ENCODE measurements at regions not wholly inside any gene's neighbourhood (a gene's known extent, or its start where the extent isn't known, plus 50 kb on each side); places are given as distances from the start of the nearest gene placed in this dataset.
"Not testable (repeated sequence)": the region's sequence is repeated elsewhere in the genome, so short reads cannot be mapped to it uniquely, and the experiment has no call there.

DNA sequence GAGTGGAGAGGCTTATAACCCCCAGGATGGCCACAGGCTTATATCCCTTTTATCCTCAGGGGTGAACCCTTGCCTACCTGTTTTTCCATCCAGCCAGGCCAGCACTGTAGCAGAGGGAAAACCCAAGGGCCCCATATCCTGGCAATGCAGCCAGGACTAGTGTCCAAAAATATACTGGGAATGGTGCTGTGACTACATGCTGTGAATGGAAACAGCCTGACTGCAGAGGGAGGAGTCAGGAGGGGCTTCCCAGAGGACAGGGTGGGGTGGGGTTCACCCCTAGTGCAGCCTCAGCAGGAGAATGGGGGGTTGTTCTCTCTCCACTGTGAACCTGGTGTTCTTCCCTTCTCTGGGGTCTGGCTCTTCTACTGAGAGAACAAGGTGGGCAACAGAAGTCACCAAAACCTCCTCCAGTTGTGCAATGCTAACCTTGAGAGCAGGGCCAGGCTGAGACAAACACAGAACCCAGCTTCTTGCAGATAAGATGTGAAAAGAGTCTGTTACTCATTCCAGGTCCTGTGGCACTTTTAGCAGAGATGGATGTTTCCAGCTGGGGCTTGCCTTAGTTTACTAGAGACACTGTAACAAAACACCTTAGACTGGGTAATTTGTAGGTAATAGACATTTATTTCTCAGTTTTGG is 198.2 kb upstream of the PLGLB2 start:
- TF ChIP-seq EZH2 (IDR thresholded peaks at IDR 0.05; ENCODE audit: insufficient read depth, poor library complexity, severe bottlenecking); EZH2phosphoT487 (IDR thresholded peaks at IDR 0.05; ENCODE audit: insufficient read depth, low read depth): not testable (repeated sequence)
